ENCODE measurements at regions not wholly inside any gene's neighbourhood (a gene's known extent, or its start where the extent isn't known, plus 50 kb on each side); places are given as distances from the start of the nearest gene placed in this dataset.

- TF ChIP-seq POLR2AphosphoS5 (IDR thresholded peaks at IDR 0.05; ENCODE audit: insufficient read depth in 1 of 2, low read depth in 1 of 2), result no peak
- no peak for TF ChIP-seq CTCF (IDR thresholded peaks at IDR 0.05)
Observed at GRCh38 chr14:62018606-62019005, 256.4 kb downstream of the SNAPC1 start.

All from vagina (tissue), 2 donors.